HEK293 (cell line): ENCODE measurements at regions not wholly inside any gene's neighbourhood (a gene's known extent, or its start where the extent isn't known, plus 50 kb on each side); places are given as distances from the start of the nearest gene placed in this dataset.

ENCODE experiments used
- CTCF ChIA-PET: fragments of 350-600 bp; formaldehyde crosslinking; extraction: SDS; loops from one replicate; lab custom pipeline; 2021; ENCODE audit warnings: antibody characterized with exemption; lab: Yijun Ruan, JAX
- POLR2A ChIA-PET: fragments of 300-600 bp; formaldehyde crosslinking; extraction: SDS; loops from one replicate; lab custom pipeline; 2020; ENCODE audit warnings: antibody characterized with exemption, inconsistent platforms; lab: Yijun Ruan, JAX
- H3K27ac ChIP-seq: fragments of 200-500 bp; sonication (Bioruptor generic); 2 replicates; pipeline ENCODE4 v1.5.1; 2014; ENCODE audit warnings: low read depth, low read length, control low read depth, inconsistent platforms; ENCODE audit errors: extremely low read depth
- H3K36me3 ChIP-seq, 2 experiments: fragments of 200-500 bp in 1 of 2; sonication (Bioruptor generic) in 1 of 2; 1 replicate in 1 of 2; 2 replicates in 1 of 2; pipeline ENCODE4 v1.5.1; 2014 to 2017; ENCODE audit warnings: inconsistent platforms in 2 of 2, low read length in 2 of 2; ENCODE audit not compliant: control insufficient read depth in 2 of 2, insufficient read depth in 1 of 2
- H3K4me1 ChIP-seq: fragments of 200-500 bp; sonication (Bioruptor generic); 2 replicates; pipeline ENCODE4 v1.5.1; 2014; ENCODE audit warnings: mild to moderate bottlenecking, low read length, inconsistent platforms; ENCODE audit not compliant: control insufficient read depth, insufficient read depth
- H3K4me3 ChIP-seq: 2 replicates; pipeline ENCODE4 v1.5.1; 2011; ENCODE audit warnings: low read depth, mild to moderate bottlenecking, control low read depth, low read length, moderate library complexity
- H3K9me3 ChIP-seq: fragments of 200-500 bp; sonication (Bioruptor generic); 2 replicates; pipeline ENCODE4 v1.5.1; 2014; ENCODE audit warnings: low read depth, low read length, inconsistent platforms; ENCODE audit not compliant: control insufficient read depth, insufficient read depth
- INSM2 ChIP-seq: fragments of 450-650 bp; formaldehyde crosslinking; IDR thresholded peaks from 2 replicates; pipeline ENCODE4 v1.5.1; 2016; ENCODE audit warnings: missing biosample characterization, missing genetic modification characterization
- MYNN ChIP-seq: fragments of 450-650 bp; formaldehyde crosslinking; IDR thresholded peaks from 2 replicates; pipeline ENCODE4 v1.5.1; 2016; ENCODE audit warnings: missing biosample characterization, missing genetic modification characterization, borderline replicate concordance
- MZF1 ChIP-seq: fragments of 450-650 bp; formaldehyde crosslinking; IDR thresholded peaks from 2 replicates; pipeline ENCODE4 v1.5.1; 2017; ENCODE audit warnings: missing biosample characterization, missing genetic modification characterization, borderline replicate concordance
- TCF7L2 ChIP-seq: IDR thresholded peaks from 2 replicates; pipeline ENCODE4 v1.6.1; 2011; ENCODE audit warnings: low read depth, mild to moderate bottlenecking, inconsistent platforms, low read length, moderate library complexity, borderline replicate concordance
- ZFP3 ChIP-seq: fragments of 450-650 bp; formaldehyde crosslinking; IDR thresholded peaks from 2 replicates; pipeline ENCODE4 v1.5.1; 2016; ENCODE audit warnings: low read depth, missing biosample characterization, missing genetic modification characterization
- ZNF112 ChIP-seq: fragments of 450-650 bp; formaldehyde crosslinking; IDR thresholded peaks from 2 replicates; pipeline ENCODE4 v1.5.0; 2017; ENCODE audit warnings: missing biosample characterization, missing genetic modification characterization
- ZNF132 ChIP-seq: fragments of 450-650 bp; formaldehyde crosslinking; IDR thresholded peaks from 2 replicates; pipeline ENCODE4 v1.5.1; 2017; ENCODE audit warnings: missing biosample characterization, missing genetic modification characterization, borderline replicate concordance
- ZNF16 ChIP-seq: fragments of 450-650 bp; formaldehyde crosslinking; IDR thresholded peaks from 2 replicates; pipeline ENCODE4 v1.5.1; 2016; ENCODE audit warnings: low read depth, missing biosample characterization, missing genetic modification characterization
- ZNF175 ChIP-seq: fragments of 450-650 bp; formaldehyde crosslinking; IDR thresholded peaks from 2 replicates; pipeline ENCODE4 v1.5.1; 2016; ENCODE audit warnings: missing biosample characterization, missing genetic modification characterization
- ZNF292 ChIP-seq: fragments of 450-650 bp; formaldehyde crosslinking; IDR thresholded peaks from 2 replicates; pipeline ENCODE4 v1.5.1; 2016; ENCODE audit warnings: low read depth, missing biosample characterization, missing genetic modification characterization, borderline replicate concordance
- ZNF391 ChIP-seq: fragments of 450-650 bp; formaldehyde crosslinking; IDR thresholded peaks from 2 replicates; pipeline ENCODE4 v1.5.1; 2016; ENCODE audit warnings: low read depth, missing biosample characterization, missing genetic modification characterization, borderline replicate concordance
- ZNF510 ChIP-seq: fragments of 450-650 bp; formaldehyde crosslinking; IDR thresholded peaks from 2 replicates; pipeline ENCODE4 v1.5.1; 2018; ENCODE audit warnings: mild to moderate bottlenecking, missing genetic modification characterization, missing biosample characterization; ENCODE audit not compliant: insufficient replicate concordance
- ZNF558 ChIP-seq: fragments of 450-650 bp; formaldehyde crosslinking; IDR thresholded peaks from 2 replicates; pipeline ENCODE4 v1.5.1; 2016; ENCODE audit warnings: missing biosample characterization, missing genetic modification characterization
- ZNF629 ChIP-seq: fragments of 450-650 bp; formaldehyde crosslinking; IDR thresholded peaks from 2 replicates; pipeline ENCODE4 v1.5.1; 2017; ENCODE audit warnings: missing biosample characterization, missing genetic modification characterization
- ZNF645 ChIP-seq: fragments of 450-650 bp; formaldehyde crosslinking; IDR thresholded peaks from 2 replicates; pipeline ENCODE4; 2016; ENCODE audit warnings: missing biosample characterization, missing genetic modification characterization
- ZNF658 ChIP-seq: fragments of 450-650 bp; formaldehyde crosslinking; IDR thresholded peaks from 2 replicates; pipeline ENCODE4; 2016; ENCODE audit warnings: missing biosample characterization, missing genetic modification characterization
- ZNF670 ChIP-seq: fragments of 450-650 bp; formaldehyde crosslinking; IDR thresholded peaks from 2 replicates; pipeline ENCODE4 v1.5.1; 2016; ENCODE audit warnings: missing biosample characterization, missing genetic modification characterization, low read depth
- ZNF768 ChIP-seq: fragments of 450-650 bp; formaldehyde crosslinking; IDR thresholded peaks from 2 replicates; pipeline ENCODE4 v1.5.1; 2018; ENCODE audit warnings: missing biosample characterization, mild to moderate bottlenecking, missing genetic modification characterization
- ZSCAN4 ChIP-seq: fragments of 450-650 bp; formaldehyde crosslinking; IDR thresholded peaks from 2 replicates; pipeline ENCODE4 v1.5.1; 2017; ENCODE audit warnings: missing biosample characterization, missing genetic modification characterization
- TF ChIP-seq, protein P1 (sequence below): IDR thresholded peaks from 2 replicates; pipeline ENCODE4 v1.6.1; 2011; ENCODE audit warnings: mild to moderate bottlenecking, low read depth, low read length, borderline replicate concordance
- TF ChIP-seq, protein P2 (sequence below): fragments of 450-650 bp; formaldehyde crosslinking; IDR thresholded peaks from 2 replicates; pipeline ENCODE4 v1.5.1; 2016; ENCODE audit warnings: missing biosample characterization, missing genetic modification characterization
- TF ChIP-seq, protein P3 (sequence below): fragments of 450-650 bp; formaldehyde crosslinking; IDR thresholded peaks from 2 replicates; pipeline ENCODE4 v1.5.1; 2017; ENCODE audit warnings: missing biosample characterization, missing genetic modification characterization

DNA sequence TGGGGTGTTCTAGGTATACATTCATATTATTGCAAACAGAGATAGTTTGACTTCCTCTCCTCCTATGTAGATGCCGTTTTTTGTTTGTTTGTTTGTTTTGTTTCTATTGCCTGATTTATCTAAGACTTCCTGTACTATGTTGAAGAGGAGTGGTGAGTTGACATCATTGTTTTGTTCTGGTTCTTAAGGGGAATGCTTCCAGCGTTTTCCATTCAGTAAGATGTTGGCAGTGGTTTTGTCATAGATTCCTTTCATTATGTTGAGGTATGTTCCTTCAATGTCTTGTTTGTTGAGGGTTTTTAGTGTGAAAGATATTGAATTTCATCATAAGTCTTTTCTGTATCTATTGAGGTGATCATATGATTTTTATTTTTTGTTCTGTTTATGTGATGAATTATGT lies 401.6 kb upstream of the EPHA5 start:
- Histone ChIP-seq H3K9me3 (no peaks in the 10 kb centered on the region), H3K4me1 (no peaks in the 10 kb centered on the region)
- CTCF ChIA-PET = interaction anchor here (0.6 kb wide), 1 partner anchor 619 kb away, joined by 4 read pairs; no protein-coding TSS in a partner anchor
- TF ChIP-seq INSM2 (no peak), ZNF629 (no peak), ZNF558 (no peak), ZNF132 (tag by site-specific recombination) (no peak), ZNF112 (tag by site-specific recombination) (no peak)
- TF ChIP-seq, protein P1, sequence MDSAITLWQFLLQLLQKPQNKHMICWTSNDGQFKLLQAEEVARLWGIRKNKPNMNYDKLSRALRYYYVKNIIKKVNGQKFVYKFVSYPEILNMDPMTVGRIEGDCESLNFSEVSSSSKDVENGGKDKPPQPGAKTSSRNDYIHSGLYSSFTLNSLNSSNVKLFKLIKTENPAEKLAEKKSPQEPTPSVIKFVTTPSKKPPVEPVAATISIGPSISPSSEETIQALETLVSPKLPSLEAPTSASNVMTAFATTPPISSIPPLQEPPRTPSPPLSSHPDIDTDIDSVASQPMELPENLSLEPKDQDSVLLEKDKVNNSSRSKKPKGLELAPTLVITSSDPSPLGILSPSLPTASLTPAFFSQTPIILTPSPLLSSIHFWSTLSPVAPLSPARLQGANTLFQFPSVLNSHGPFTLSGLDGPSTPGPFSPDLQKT = no peak
- TF ChIP-seq, all 188 proteins: peak for 0
- no peak overlapping the region for H3K4me3 ChIP-seq
- H3K36me3 ChIP-seq = no peaks in the 10 kb centered on the region
- no peak overlapping the region for H3K27ac ChIP-seq
- POLR2A ChIA-PET = no interaction called here

- TF ChIP-seq ZNF768 (tag by site-specific recombination) (no peak), ZNF658 (tag by site-specific recombination) (no peak), ZSCAN4 (no peak), ZNF645 (tag by site-specific recombination) (no peak), ZNF670 (tag by site-specific recombination) (no peak), ZFP3 (tag by site-specific recombination) (no peak), ZNF16 (tag by site-specific recombination) (no peak)
- no peak overlapping the region for H3K4me3 ChIP-seq
- ChIA-PET CTCF (interaction anchor here (0.6 kb wide), 1 partner anchor 662 kb away, joined by 3 read pairs; no protein-coding TSS in a partner anchor), POLR2A (no interaction called here)
- no peaks in the 10 kb centered on the region for H3K36me3 ChIP-seq
- H3K9me3 ChIP-seq = no peaks in the 10 kb centered on the region
- no peak overlapping the region for H3K27ac ChIP-seq
- H3K4me1 ChIP-seq = no peaks in the 10 kb centered on the region
These were observed 392.6 kb upstream of the EPHA5 start for GRCh38 chr4:66062921-66063320.

- CTCF ChIA-PET = interaction anchor here (0.6 kb wide), 1 partner anchor 661 kb away, joined by 3 read pairs; no protein-coding TSS in a partner anchor
- POLR2A ChIA-PET = no interaction called here
- Histone ChIP-seq H3K27ac (no peak overlapping the region), H3K4me3 (no peak overlapping the region), H3K36me3 (no peaks in the 10 kb centered on the region), H3K9me3 (no peaks in the 10 kb centered on the region), H3K4me1 (no peaks in the 10 kb centered on the region)
- TF ChIP-seq MYNN (tag by site-specific recombination) = no peak
- TF ChIP-seq ZNF292 (tag by site-specific recombination) = no peak
- TF ChIP-seq TCF7L2 = no peak
- TF ChIP-seq, protein P2, sequence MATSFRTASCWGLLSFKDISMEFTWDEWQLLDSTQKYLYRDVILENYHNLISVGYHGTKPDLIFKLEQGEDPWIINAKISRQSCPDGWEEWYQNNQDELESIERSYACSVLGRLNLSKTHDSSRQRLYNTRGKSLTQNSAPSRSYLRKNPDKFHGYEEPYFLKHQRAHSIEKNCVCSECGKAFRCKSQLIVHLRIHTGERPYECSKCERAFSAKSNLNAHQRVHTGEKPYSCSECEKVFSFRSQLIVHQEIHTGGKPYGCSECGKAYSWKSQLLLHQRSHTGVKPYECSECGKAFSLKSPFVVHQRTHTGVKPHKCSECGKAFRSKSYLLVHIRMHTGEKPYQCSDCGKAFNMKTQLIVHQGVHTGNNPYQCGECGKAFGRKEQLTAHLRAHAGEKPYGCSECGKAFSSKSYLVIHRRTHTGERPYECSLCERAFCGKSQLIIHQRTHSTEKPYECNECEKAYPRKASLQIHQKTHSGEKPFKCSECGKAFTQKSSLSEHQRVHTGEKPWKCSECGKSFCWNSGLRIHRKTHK (tag by site-specific recombination) = no peak
- no peak for TF ChIP-seq ZNF391 (tag by site-specific recombination)
- TF ChIP-seq ZNF510 (tag by site-specific recombination) = no peak
- TF ChIP-seq, protein P3, sequence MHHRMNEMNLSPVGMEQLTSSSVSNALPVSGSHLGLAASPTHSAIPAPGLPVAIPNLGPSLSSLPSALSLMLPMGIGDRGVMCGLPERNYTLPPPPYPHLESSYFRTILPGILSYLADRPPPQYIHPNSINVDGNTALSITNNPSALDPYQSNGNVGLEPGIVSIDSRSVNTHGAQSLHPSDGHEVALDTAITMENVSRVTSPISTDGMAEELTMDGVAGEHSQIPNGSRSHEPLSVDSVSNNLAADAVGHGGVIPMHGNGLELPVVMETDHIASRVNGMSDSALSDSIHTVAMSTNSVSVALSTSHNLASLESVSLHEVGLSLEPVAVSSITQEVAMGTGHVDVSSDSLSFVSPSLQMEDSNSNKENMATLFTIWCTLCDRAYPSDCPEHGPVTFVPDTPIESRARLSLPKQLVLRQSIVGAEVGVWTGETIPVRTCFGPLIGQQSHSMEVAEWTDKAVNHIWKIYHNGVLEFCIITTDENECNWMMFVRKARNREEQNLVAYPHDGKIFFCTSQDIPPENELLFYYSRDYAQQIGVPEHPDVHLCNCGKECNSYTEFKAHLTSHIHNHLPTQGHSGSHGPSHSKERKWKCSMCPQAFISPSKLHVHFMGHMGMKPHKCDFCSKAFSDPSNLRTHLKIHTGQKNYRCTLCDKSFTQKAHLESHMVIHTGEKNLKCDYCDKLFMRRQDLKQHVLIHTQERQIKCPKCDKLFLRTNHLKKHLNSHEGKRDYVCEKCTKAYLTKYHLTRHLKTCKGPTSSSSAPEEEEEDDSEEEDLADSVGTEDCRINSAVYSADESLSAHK (tag by site-specific recombination) = no peak
- TF ChIP-seq ZNF175 (tag by site-specific recombination) = no peak
- no peak for TF ChIP-seq MZF1 (tag by site-specific recombination)
These were observed 391.8 kb upstream of the EPHA5 start for GRCh38 chr4:66062044-66062443.
